K562 (cell line): ENCODE measurements at regions not wholly inside any gene's neighbourhood (a gene's known extent, or its start where the extent isn't known, plus 50 kb on each side); places are given as distances from the start of the nearest gene placed in this dataset.

ENCODE experiments used
- ATAC-seq: fragments of 200-7000 bp; cut with Tn5 transposase; 3 replicates; pipeline ENCODE4 v1.9.1; 2020; ENCODE audit warnings: moderate library complexity
- BruUV-seq: library from RNA; stranded (reverse); fragments of 400-500 nt; replicated peaks from 2 replicates; lab custom pipeline; 2021; lab: Mats Ljungman, UMichigan
- CTCF ChIA-PET: fragments of 300-600 bp; formaldehyde crosslinking; extraction: SDS; loops from one replicate; lab custom pipeline; 2021; ENCODE audit warnings: low intra/inter-chr PET ratio; lab: Yijun Ruan, JAX
- POLR2A ChIA-PET: fragments of 300-600, 350-650 bp; sonication (Branson Sonifier 250); formaldehyde crosslinking; extraction: SDS; loops from one replicate; lab custom pipeline; 2021; ENCODE audit warnings: antibody characterized with exemption, inconsistent platforms; lab: Yijun Ruan, JAX
- DNase-seq, 4 experiments: peaks; one replicate each; pipeline versions ENCODE4 v3.0.0 to v3.0.0-alpha.2; 2011 to 2018; ENCODE audit warnings: low spot score in 3 of 4, mixed read lengths in 3 of 4; ENCODE audit errors: extremely low read depth in 1 of 4
- FAIRE-seq: peaks from 2 replicates; lab custom pipeline; 2011; peaks lifted over from hg19 to GRCh38; lab: Jason Lieb, UNC
- H2AFZ ChIP-seq: 2 replicates; pipeline ENCODE4 v1.6.0; 2011; ENCODE audit warnings: low read depth, low read length, control low read depth, inconsistent platforms
- H3K27ac ChIP-seq: fragments of 200-600 bp; 3 replicates; pipeline ENCODE4 v1.8.0; 2011; ENCODE audit warnings: low read depth, mild to moderate bottlenecking, control low read depth, inconsistent platforms, low read length, moderate library complexity, mixed read lengths; ENCODE audit errors: extremely low read depth
- H3K27me3 ChIP-seq, 2 experiments: fragments of 300-600 bp in 1 of 2; 2 replicates in 1 of 2; 3 replicates in 1 of 2; pipeline versions ENCODE4 v1.6.0 to v1.8.0; 2011; ENCODE audit warnings: inconsistent platforms in 2 of 2, low read length in 2 of 2, mild to moderate bottlenecking in 1 of 2, mixed read lengths in 1 of 2, moderate library complexity in 1 of 2; ENCODE audit not compliant: control insufficient read depth in 2 of 2, insufficient read depth in 2 of 2
- H3K36me3 ChIP-seq: fragments of 300-600 bp; 3 replicates; pipeline ENCODE4 v1.8.0; 2011; ENCODE audit warnings: mild to moderate bottlenecking, low read length, inconsistent platforms; ENCODE audit not compliant: control insufficient read depth, insufficient read depth
- H3K4me1 ChIP-seq, 2 experiments: fragments of 200-600 bp in 1 of 2; replicated peaks in 1 of 2; 2 replicates in 1 of 2; 3 replicates in 1 of 2; pipeline versions ENCODE4 v1.5.1 to v1.8.0; 2011; ENCODE audit warnings: inconsistent platforms in 2 of 2, low read length in 2 of 2, mild to moderate bottlenecking in 1 of 2, mixed read lengths in 1 of 2, moderate library complexity in 1 of 2; ENCODE audit not compliant: control insufficient read depth in 2 of 2, insufficient read depth in 2 of 2
- H3K4me2 ChIP-seq: 2 replicates; pipeline ENCODE4 v1.6.1; 2011; ENCODE audit warnings: low read length, control low read depth, inconsistent platforms, mixed read lengths; ENCODE audit not compliant: insufficient read depth
- H3K4me3 ChIP-seq: fragments of 200-600 bp; sonication (generic), shearing (Covaris generic); 2 replicates; pipeline ENCODE4 v1.5.1; 2016; ENCODE audit warnings: control low read depth, inconsistent platforms
- H3K79me2 ChIP-seq: fragments of 200-600 bp; 3 replicates; pipeline ENCODE4 v1.8.0; 2011; ENCODE audit warnings: low read length, inconsistent platforms; ENCODE audit not compliant: control insufficient read depth, insufficient read depth
- H3K9ac ChIP-seq, 2 experiments: 2 replicates each; pipeline versions ENCODE4 v1.6.0 to v1.6.1; 2011; ENCODE audit warnings: low read depth in 2 of 2, low read length in 2 of 2, control low read depth in 1 of 2, inconsistent platforms in 1 of 2, mild to moderate bottlenecking in 1 of 2, mixed read lengths in 1 of 2; ENCODE audit not compliant: insufficient read depth in 1 of 2
- H3K9me1 ChIP-seq: one replicate; pipeline ENCODE4 v1.6.0; 2011; ENCODE audit warnings: inconsistent platforms, mild to moderate bottlenecking, low read length, moderate library complexity; ENCODE audit not compliant: control insufficient read depth, insufficient read depth
- H3K9me3 ChIP-seq: replicated peaks from 2 replicates; pipeline ENCODE4 v1.5.1; 2011; ENCODE audit warnings: low read depth, low read length, inconsistent platforms; ENCODE audit not compliant: control insufficient read depth, insufficient read depth
- H4K20me1 ChIP-seq: replicated peaks from 2 replicates; pipeline ENCODE4 v1.6.1; 2011; ENCODE audit warnings: low read length, inconsistent platforms, mixed read lengths; ENCODE audit not compliant: control insufficient read depth, insufficient read depth
- BDP1 ChIP-seq: IDR thresholded peaks from 3 replicates; pipeline ENCODE4 v1.6.1; 2011; ENCODE audit not compliant: insufficient read length, insufficient read depth
- ELF2 ChIP-seq: fragments of 250-450 bp; sonication (Bioruptor Pico); IDR thresholded peaks from 2 replicates; pipeline ENCODE4 v1.5.0; 2021; ENCODE audit warnings: mild to moderate bottlenecking
- ETS2 ChIP-seq: IDR thresholded peaks from 2 replicates; pipeline ENCODE4 v1.6.1; 2016; ENCODE audit warnings: borderline replicate concordance, missing genetic modification characterization, mild to moderate bottlenecking, moderate library complexity, missing compliant biosample characterization; ENCODE audit not compliant: poor library complexity, severe bottlenecking
- GATA2 ChIP-seq: sonication (generic); formaldehyde crosslinking; IDR thresholded peaks from 2 replicates; pipeline ENCODE4 v1.4.0; 2020; ENCODE audit warnings: mild to moderate bottlenecking, missing genetic modification reagents
- GTF2A2 ChIP-seq: IDR thresholded peaks from 2 replicates; pipeline ENCODE4 v1.6.1; 2016; ENCODE audit warnings: mild to moderate bottlenecking, missing genetic modification characterization, missing compliant biosample characterization
- HDAC2 ChIP-seq: fragments of 450-650 bp; IDR thresholded peaks from 2 replicates; pipeline ENCODE4 v1.6.1; 2016; ENCODE audit warnings: mild to moderate bottlenecking
- HDGF ChIP-seq: fragments of 450-650 bp; IDR thresholded peaks from 2 replicates; pipeline ENCODE4 v1.6.1; 2016
- L3MBTL2 ChIP-seq: fragments of 450-650 bp; IDR thresholded peaks from 2 replicates; pipeline ENCODE4 v1.6.1; 2016; ENCODE audit warnings: mild to moderate bottlenecking, moderate library complexity
- NCOA2 ChIP-seq, 2 experiments: fragments of 450-650 bp; IDR thresholded peaks; 2 replicates each; pipeline ENCODE4 v1.6.1; 2018; ENCODE audit warnings: mild to moderate bottlenecking in 2 of 2, moderate library complexity in 1 of 2; ENCODE audit not compliant: partially characterized antibody in 2 of 2
- NR2C2 ChIP-seq, 2 experiments: fragments of 200-800 bp in 1 of 2; sonication (Bioruptor generic) in 1 of 2; sonication (generic) in 1 of 2; formaldehyde crosslinking in 1 of 2; IDR thresholded peaks; 2 replicates each; pipeline versions ENCODE4 v1.6.1 to v1.8.0; 2016 to 2022; ENCODE audit warnings: mild to moderate bottlenecking in 1 of 2, missing compliant biosample characterization in 1 of 2, missing genetic modification characterization in 1 of 2, missing genetic modification reagents in 1 of 2
- PTTG1 ChIP-seq: fragments of 450-650 bp; IDR thresholded peaks from 2 replicates; pipeline ENCODE4 v1.6.1; 2016; ENCODE audit warnings: low read depth, mild to moderate bottlenecking, missing genetic modification characterization, missing compliant biosample characterization
- RAD21 ChIP-seq, 2 experiments: fragments of 250-450 bp in 1 of 2; fragments of 450-650 bp in 1 of 2; sonication (Bioruptor Pico) in 1 of 2; formaldehyde crosslinking in 1 of 2; IDR thresholded peaks in 1 of 2; conservative IDR thresholded peaks in 1 of 2; 2 replicates each; pipeline versions ENCODE4 v1.4.0 to v1.8.0; 2020 to 2022; ENCODE audit warnings: mild to moderate bottlenecking in 2 of 2, moderate library complexity in 1 of 2
- TAF15 ChIP-seq: fragments of 200-400 bp; formaldehyde crosslinking; IDR thresholded peaks from 2 replicates; pipeline ENCODE4 v1.6.1; 2017; ENCODE audit warnings: mild to moderate bottlenecking, low read depth, low read length, moderate library complexity
- ZMIZ1 ChIP-seq, 2 experiments: fragments of 150-350 bp in 1 of 2; IDR thresholded peaks; 2 replicates each; pipeline ENCODE4 v1.6.1; 2012 to 2016; ENCODE audit warnings: low read depth in 2 of 2, low read length in 2 of 2, mild to moderate bottlenecking in 1 of 2, moderate library complexity in 1 of 2
- ZNF133 ChIP-seq: fragments of 250-450 bp; sonication (Bioruptor Pico); IDR thresholded peaks from 2 replicates; pipeline ENCODE4 v1.4.0; 2020; ENCODE audit warnings: mild to moderate bottlenecking
- ZNF197 ChIP-seq: fragments of 200-800 bp; sonication (Bioruptor generic); IDR thresholded peaks from 2 replicates; pipeline ENCODE4 v1.6.1; 2016; ENCODE audit warnings: low read depth, missing genetic modification characterization, missing compliant biosample characterization
- WGBS: fragments of 100-300 bp; shearing (Covaris generic); methylation state at CpG from one replicate; pipeline ENCODE4 v1.1.6; 2016; ENCODE audit warnings: low coverage, mixed read lengths; ENCODE audit not compliant: insufficient coverage; ENCODE audit errors: missing lambda C conversion rate; 5-methylcytosine and 5-hydroxymethylcytosine counted together
- in situ Hi-C: fragments of 300-500 bp; cut with MboI; formaldehyde crosslinking; loops from 4 replicates; pipeline ENCODE4 v1.15.0; 2018; ENCODE audit warnings: inconsistent platforms, mixed read lengths
- intact Hi-C: fragments of 100-400 bp; cut with micrococcal nuclease; formaldehyde crosslinking; loops from 2 replicates; pipeline ENCODE4 v1.14.2; 2022
- TF ChIP-seq, protein P1 (sequence below): sonication (generic); formaldehyde crosslinking; IDR thresholded peaks from 2 replicates; pipeline ENCODE4 v1.9.0; 2022; ENCODE audit warnings: mild to moderate bottlenecking, missing genetic modification reagents

DNA sequence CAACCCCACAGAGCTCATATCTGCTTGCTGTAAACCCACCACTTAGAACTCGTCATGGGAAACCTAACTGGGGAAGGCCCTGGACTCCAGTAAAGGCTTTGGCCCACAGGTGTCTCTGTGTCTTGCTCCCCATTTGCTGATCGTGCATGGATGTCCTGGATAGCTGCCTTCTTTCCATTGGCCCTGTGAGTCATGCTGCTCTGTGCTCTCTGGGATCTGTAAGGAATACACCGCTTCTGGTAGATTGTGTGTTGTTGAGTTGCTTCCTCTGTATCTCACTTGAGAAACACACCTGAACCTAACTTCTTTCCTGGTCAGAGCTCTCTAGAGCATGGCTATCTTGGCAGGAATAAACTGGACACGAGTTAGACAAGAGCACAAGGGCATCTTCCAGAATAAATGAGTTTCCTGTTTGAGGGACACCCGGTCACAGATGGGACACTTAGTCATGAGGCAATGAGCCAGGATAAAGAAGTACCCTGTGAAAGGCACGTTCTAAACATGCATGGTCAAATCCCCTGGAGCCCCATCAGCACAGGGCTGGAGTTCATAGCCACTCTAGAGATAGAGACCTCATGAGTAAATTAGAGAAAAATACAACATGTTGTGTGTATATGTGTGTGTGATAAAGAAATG, 99.6 kb upstream of the TMEM170B start:
- no peak overlapping the region for H2AFZ ChIP-seq
- TF ChIP-seq ZNF197 (CRISPR knock-in tag) (no peak), NCOA2 (IDR thresholded peaks at IDR 0.05; ENCODE audit: partially characterized antibody in 2 of 2) (no peak), RAD21 (CRISPR knock-in tag; conservative IDR thresholded peaks at IDR 0.05 in 1 of 2, IDR thresholded peaks at IDR 0.05 in 1 of 2) (no peak), GATA2 (CRISPR knock-in tag) (no peak), ETS2 (no peak), ZMIZ1 (IDR thresholded peaks at IDR 0.05; ENCODE audit: low read depth in 2 of 2, low read length in 2 of 2) (no peak), BDP1 (no peak), ZNF133 (CRISPR knock-in tag) (no peak), GTF2A2 (tag) (no peak), HDGF (no peak), HDAC2 (no peak), TAF15 (no peak), PTTG1 (tag) (no peak), ELF2 (CRISPR knock-in tag) (no peak), NR2C2 (CRISPR knock-in tag; IDR thresholded peaks at IDR 0.05) (no peak), NR2C2 (tag; IDR thresholded peaks at IDR 0.05) (no peak), L3MBTL2 (no peak)
- TF ChIP-seq, protein P1, sequence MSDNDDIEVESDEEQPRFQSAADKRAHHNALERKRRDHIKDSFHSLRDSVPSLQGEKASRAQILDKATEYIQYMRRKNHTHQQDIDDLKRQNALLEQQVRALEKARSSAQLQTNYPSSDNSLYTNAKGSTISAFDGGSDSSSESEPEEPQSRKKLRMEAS = no peak

More for the DNA sequence above, 99.6 kb upstream of the TMEM170B start:
- no peaks in the 10 kb centered on the region for H3K9me3 ChIP-seq
- no peaks in the 10 kb centered on the region for H3K27me3 ChIP-seq
- H3K4me3 ChIP-seq = no peak overlapping the region
- in situ Hi-C loops (no loop called here), intact Hi-C loops (no loop called here)
- CTCF ChIA-PET = no interaction called here
- no peak overlapping the region for H3K9ac ChIP-seq
- no peaks in the 10 kb centered on the region for H3K79me2 ChIP-seq
- POLR2A ChIA-PET = interaction anchor here (0.5 to 1.6 kb wide), 2 partner anchors 14 to 38 kb away, joined by 3 read pairs; no protein-coding TSS in a partner anchor
- no TSS peak for BruUV-seq
- H3K9me1 ChIP-seq = no peaks in the 10 kb centered on the region
- 0% methylated on average over 6 of the region's 6 CpGs for WGBS
- H3K36me3 ChIP-seq = no peaks in the 10 kb centered on the region
- no peaks in the 10 kb centered on the region for H4K20me1 ChIP-seq
- no peak for ATAC-seq
- no peaks in the 10 kb centered on the region for H3K4me1 ChIP-seq
- FAIRE-seq = no peak
- no peak overlapping the region for H3K4me2 ChIP-seq
- no peak overlapping the region for H3K27ac ChIP-seq
- DNase-seq = no peak
